Uterus (tissue), 3 donors: ENCODE measurements at regions not wholly inside any gene's neighbourhood (a gene's known extent, or its start where the extent isn't known, plus 50 kb on each side); places are given as distances from the start of the nearest gene placed in this dataset.

Experiments
- DNase-seq, 2 donors: peaks; one replicate each; pipeline ENCODE4 v3.0.0-alpha.2; 2019 to 2020
- H3K27ac ChIP-seq, 2 donors: fragments of 200-600 bp; sonication (generic); 1 replicate in 1 of 2; 2 replicates in 1 of 2; pipeline ENCODE4 v1.5.1; 2016 to 2018
- H3K27me3 ChIP-seq, 2 donors: fragments of 200-600 bp; sonication (generic); one replicate each; pipeline ENCODE4 v1.5.1; 2018 to 2019; ENCODE audit warnings: control low read depth in 1 of 2
- H3K36me3 ChIP-seq, 2 donors: fragments of 200-600 bp; sonication (generic); one replicate each; pipeline ENCODE4 v1.5.1; 2019; ENCODE audit warnings: control low read depth in 1 of 2
- H3K4me1 ChIP-seq, 2 donors: fragments of 200-600 bp; sonication (generic); one replicate each; pipeline ENCODE4 v1.5.1; 2018 to 2019; ENCODE audit warnings: control low read depth in 1 of 2
- H3K4me3 ChIP-seq, 2 donors: fragments of 200-600 bp; sonication (generic); 1 replicate in 1 of 2; 2 replicates in 1 of 2; pipeline ENCODE4 v1.5.1; 2018 to 2019; ENCODE audit warnings: mild to moderate bottlenecking in 1 of 2
- H3K9me3 ChIP-seq, 2 donors: fragments of 200-600 bp; sonication (generic); one replicate each; pipeline ENCODE4 v1.5.1; 2019; ENCODE audit warnings: control low read depth in 1 of 2
- POLR2A ChIP-seq, 2 donors: fragments of 450-650 bp; IDR thresholded peaks; one replicate each; pipeline ENCODE4 v1.6.1; 2016; ENCODE audit warnings: antibody characterized with exemption in 2 of 2, mild to moderate bottlenecking in 1 of 2, moderate library complexity in 1 of 2
- intact Hi-C: fragments of 100-400 bp; cut with DNase I; formaldehyde crosslinking; loops from one replicate; pipeline ENCODE4 v1.15.1; 2023; ENCODE audit warnings: low total_unique reads
- TF ChIP-seq, protein P1 (sequence below), 4 experiments: fragments of 200-600 bp in 2 of 4; fragments of 450-650 bp in 2 of 4; sonication (generic) in 2 of 4; IDR thresholded peaks; one replicate each; pipeline ENCODE4 v1.5.1; 2016 to 2019; ENCODE audit warnings: antibody characterized with exemption in 4 of 4, mild to moderate bottlenecking in 2 of 4, moderate library complexity in 1 of 4
- donor health status: DM: yes; HTN: yes; CAD: no.

GRCh38 chr14:82759656-82760055 lies 1226.0 kb upstream of the SEL1L start:
- Histone ChIP-seq H3K9me3 (no peaks in the 10 kb centered on the region), H3K4me1 (no peaks in the 10 kb centered on the region), H3K27me3 (no peaks in the 10 kb centered on the region), H3K27ac (no peak overlapping the region), H3K4me3 (no peak overlapping the region), H3K36me3 (no peaks in the 10 kb centered on the region)
- TF ChIP-seq POLR2A (IDR thresholded peaks at IDR 0.05): no peak
- TF ChIP-seq, protein P1, sequence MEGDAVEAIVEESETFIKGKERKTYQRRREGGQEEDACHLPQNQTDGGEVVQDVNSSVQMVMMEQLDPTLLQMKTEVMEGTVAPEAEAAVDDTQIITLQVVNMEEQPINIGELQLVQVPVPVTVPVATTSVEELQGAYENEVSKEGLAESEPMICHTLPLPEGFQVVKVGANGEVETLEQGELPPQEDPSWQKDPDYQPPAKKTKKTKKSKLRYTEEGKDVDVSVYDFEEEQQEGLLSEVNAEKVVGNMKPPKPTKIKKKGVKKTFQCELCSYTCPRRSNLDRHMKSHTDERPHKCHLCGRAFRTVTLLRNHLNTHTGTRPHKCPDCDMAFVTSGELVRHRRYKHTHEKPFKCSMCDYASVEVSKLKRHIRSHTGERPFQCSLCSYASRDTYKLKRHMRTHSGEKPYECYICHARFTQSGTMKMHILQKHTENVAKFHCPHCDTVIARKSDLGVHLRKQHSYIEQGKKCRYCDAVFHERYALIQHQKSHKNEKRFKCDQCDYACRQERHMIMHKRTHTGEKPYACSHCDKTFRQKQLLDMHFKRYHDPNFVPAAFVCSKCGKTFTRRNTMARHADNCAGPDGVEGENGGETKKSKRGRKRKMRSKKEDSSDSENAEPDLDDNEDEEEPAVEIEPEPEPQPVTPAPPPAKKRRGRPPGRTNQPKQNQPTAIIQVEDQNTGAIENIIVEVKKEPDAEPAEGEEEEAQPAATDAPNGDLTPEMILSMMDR (IDR thresholded peaks at IDR 0.05): no peak
- intact Hi-C loops: no loop called here
- DNase-seq: no peak

GRCh38 chr14:82766123-82766522 lies 1232.5 kb upstream of the SEL1L start:
- Histone ChIP-seq H3K4me3 (no peak overlapping the region), H3K9me3 (no peaks in the 10 kb centered on the region), H3K27me3 (no peaks in the 10 kb centered on the region), H3K27ac (no peak overlapping the region), H3K4me1 (no peaks in the 10 kb centered on the region), H3K36me3 (no peaks in the 10 kb centered on the region)
- TF ChIP-seq, protein P1 (IDR thresholded peaks at IDR 0.05): no peak
- no peak for TF ChIP-seq POLR2A (IDR thresholded peaks at IDR 0.05)
- no peak for DNase-seq
- intact Hi-C loops: no loop called here

DNA sequence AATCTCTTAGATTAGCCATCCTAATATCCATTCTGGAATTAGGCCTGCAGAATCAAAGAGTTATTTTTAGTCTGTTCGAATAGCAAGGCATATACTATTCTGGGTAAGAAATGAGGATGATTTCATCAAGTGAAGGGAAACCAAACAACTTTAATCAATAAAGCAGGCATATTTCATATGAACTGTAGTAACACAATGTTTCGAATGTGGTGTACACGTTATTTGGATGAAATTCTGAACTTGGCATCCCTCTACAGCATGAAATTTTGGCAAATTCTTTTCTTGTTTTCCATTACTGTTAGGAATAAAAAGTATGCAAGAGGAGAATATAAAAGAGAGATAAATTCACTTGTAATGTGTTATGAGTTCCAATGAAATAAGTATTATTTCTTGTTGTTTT lies 1233.3 kb upstream of the SEL1L start:
- H3K4me3 ChIP-seq: no peak overlapping the region
- TF ChIP-seq POLR2A (IDR thresholded peaks at IDR 0.05): no peak
- TF ChIP-seq, protein P1 (IDR thresholded peaks at IDR 0.05): no peak
- H3K4me1 ChIP-seq: no peaks in the 10 kb centered on the region
- no peaks in the 10 kb centered on the region for H3K36me3 ChIP-seq
- no peak overlapping the region for H3K27ac ChIP-seq
- no peaks in the 10 kb centered on the region for H3K9me3 ChIP-seq
- intact Hi-C loops: no loop called here
- DNase-seq: no peak
- no peaks in the 10 kb centered on the region for H3K27me3 ChIP-seq

- Histone ChIP-seq H3K9me3 (no peaks in the 10 kb centered on the region), H3K36me3 (no peaks in the 10 kb centered on the region), H3K4me3 (no peak overlapping the region), H3K4me1 (no peaks in the 10 kb centered on the region), H3K27ac (no peak overlapping the region), H3K27me3 (no peaks in the 10 kb centered on the region)
- DNase-seq: no peak
- no peak for TF ChIP-seq POLR2A (IDR thresholded peaks at IDR 0.05)
- TF ChIP-seq, protein P1 (IDR thresholded peaks at IDR 0.05): no peak
- intact Hi-C loops: no loop called here
Observed at GRCh38 chr14:82776958-82777357, 1243.3 kb upstream of the SEL1L start.

DNA sequence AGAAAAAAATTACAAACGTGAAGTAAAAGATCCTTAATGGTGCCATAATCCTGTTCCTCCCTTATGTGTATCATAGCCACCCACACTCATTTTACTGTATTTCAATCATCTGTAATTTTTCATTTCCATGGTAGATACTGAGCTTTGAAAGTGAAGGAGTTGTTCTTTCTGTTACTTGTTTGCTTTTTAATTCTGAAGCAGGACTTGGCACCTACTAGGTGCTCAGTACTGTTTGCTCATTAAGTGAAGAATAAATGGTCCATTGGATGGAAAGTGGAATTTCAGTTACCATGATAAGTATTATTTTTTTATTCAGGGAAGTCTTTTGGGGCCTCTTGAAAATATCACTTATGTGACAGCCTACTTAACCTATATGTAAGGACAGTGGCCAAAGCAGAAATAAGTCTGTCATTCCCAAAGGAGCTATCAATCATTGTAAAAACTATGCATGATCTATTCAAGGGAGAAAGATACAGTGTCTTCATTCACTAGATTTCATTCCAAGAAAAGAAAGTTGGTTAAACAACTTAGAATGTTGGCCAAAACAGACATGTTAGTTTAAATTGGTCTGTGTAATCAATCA lies 1244.4 kb upstream of the SEL1L start:
- no peaks in the 10 kb centered on the region for H3K9me3 ChIP-seq
- intact Hi-C loops: no loop called here

More for the DNA sequence above, 1244.4 kb upstream of the SEL1L start:
- Histone ChIP-seq H3K27ac (no peak overlapping the region), H3K4me1 (no peaks in the 10 kb centered on the region), H3K27me3 (no peaks in the 10 kb centered on the region), H3K36me3 (no peaks in the 10 kb centered on the region), H3K4me3 (no peak overlapping the region)
- no peak for DNase-seq
- TF ChIP-seq POLR2A (IDR thresholded peaks at IDR 0.05): no peak
- TF ChIP-seq, protein P1 (IDR thresholded peaks at IDR 0.05): no peak
